Pancreas (tissue), 10 donors: ENCODE measurements at regions not wholly inside any gene's neighbourhood (a gene's known extent, or its start where the extent isn't known, plus 50 kb on each side); places are given as distances from the start of the nearest gene placed in this dataset.

Source experiments
- ATAC-seq, 4 donors: fragments of 200-7000 bp; cut with Tn5 transposase; one replicate each; pipeline versions ENCODE4 v1.8.0 to v1.9.1; 2020; ENCODE audit warnings: mild to moderate bottlenecking in 4 of 4, moderate library complexity in 4 of 4
- DNase-seq, 6 donors: peaks; one replicate each; pipeline ENCODE4 v3.0.0-alpha.2; 2020
- FAIRE-seq: peaks from 2 replicates; lab custom pipeline; 2012; peaks lifted over from hg19 to GRCh38; lab: Jason Lieb, UNC
- H3K27ac ChIP-seq, 4 donors: fragments of 200-600 bp; sonication (generic); 1 replicate in 3 of 4; 2 replicates in 1 of 4; pipeline versions ENCODE4 v1.5.0 to v1.8.0; 2020
- H3K27me3 ChIP-seq, 4 donors: fragments of 200-600 bp; one replicate each; pipeline ENCODE4 v1.8.0; 2021
- H3K36me3 ChIP-seq, 3 donors: fragments of 200-600 bp; sonication (generic) in 1 of 3; one replicate each; pipeline versions ENCODE4 v1.5.0 to v1.8.0; 2020 to 2021
- H3K4me1 ChIP-seq, 3 donors: fragments of 200-600 bp; one replicate each; pipeline ENCODE4 v1.8.0; 2021
- H3K4me3 ChIP-seq, 4 donors: fragments of 200-600 bp; sonication (generic) in 2 of 4; one replicate each; pipeline versions ENCODE4 v1.5.0 to v1.8.0; 2020 to 2021
- H3K9me3 ChIP-seq, 4 donors: fragments of 200-600 bp; one replicate each; pipeline ENCODE4 v1.8.0; 2021
- WGBS, 2 donors: extraction: QIAGEN DNeasy Blood & Tissue Kit; methylation state at CpG; one replicate each; pipeline ENCODE4 v1.1.7; 2013; 5-methylcytosine and 5-hydroxymethylcytosine counted together
- intact Hi-C, 3 donors: fragments of 100-400 bp; cut with DNase I; formaldehyde crosslinking; loops; one replicate each; pipeline versions ENCODE4 v1.11.1 to v1.14.2; 2022
- TF ChIP-seq, protein P1 (sequence below), 4 donors: fragments of 200-600 bp; sonication (generic) in 3 of 4; IDR thresholded peaks; one replicate each; pipeline versions ENCODE4 v1.5.0 to v1.8.0; 2021; ENCODE audit warnings: antibody characterized with exemption in 4 of 4
- donor health status: healthy with polysubstance abuse.
- donor health status: DM: no; HTN: no; CAD: no; lungs with moderate emphysema.
- donor health status: DM: no; HTN: no; CAD: no.
- donor health status: control.
- donor health status: control.
- donor health status: Bipolar disorder and iron deficiency.
- donor health status: DM: yes; HTN: yes; CAD: no.
- donor health status: DM: no; HTN: no; CAD: no.
- donor health status: DM: no; HTN: no; CAD: no.
- donor health status: DM: yes; HTN: yes; CAD: no.

GRCh38 chr12:113609692-113610469 lies 138.2 kb upstream of the LHX5 start:
- FAIRE-seq: no peak
- H3K4me1 ChIP-seq: no peaks in the 10 kb centered on the region
- DNase-seq: no peak
- no peak overlapping the region for H3K4me3 ChIP-seq
- intact Hi-C loops: no loop called here
- TF ChIP-seq, protein P1, sequence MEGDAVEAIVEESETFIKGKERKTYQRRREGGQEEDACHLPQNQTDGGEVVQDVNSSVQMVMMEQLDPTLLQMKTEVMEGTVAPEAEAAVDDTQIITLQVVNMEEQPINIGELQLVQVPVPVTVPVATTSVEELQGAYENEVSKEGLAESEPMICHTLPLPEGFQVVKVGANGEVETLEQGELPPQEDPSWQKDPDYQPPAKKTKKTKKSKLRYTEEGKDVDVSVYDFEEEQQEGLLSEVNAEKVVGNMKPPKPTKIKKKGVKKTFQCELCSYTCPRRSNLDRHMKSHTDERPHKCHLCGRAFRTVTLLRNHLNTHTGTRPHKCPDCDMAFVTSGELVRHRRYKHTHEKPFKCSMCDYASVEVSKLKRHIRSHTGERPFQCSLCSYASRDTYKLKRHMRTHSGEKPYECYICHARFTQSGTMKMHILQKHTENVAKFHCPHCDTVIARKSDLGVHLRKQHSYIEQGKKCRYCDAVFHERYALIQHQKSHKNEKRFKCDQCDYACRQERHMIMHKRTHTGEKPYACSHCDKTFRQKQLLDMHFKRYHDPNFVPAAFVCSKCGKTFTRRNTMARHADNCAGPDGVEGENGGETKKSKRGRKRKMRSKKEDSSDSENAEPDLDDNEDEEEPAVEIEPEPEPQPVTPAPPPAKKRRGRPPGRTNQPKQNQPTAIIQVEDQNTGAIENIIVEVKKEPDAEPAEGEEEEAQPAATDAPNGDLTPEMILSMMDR (IDR thresholded peaks at IDR 0.05): no peak
- no peak for ATAC-seq
- 10 to 16% methylated on average over 16 of the region's 16 CpGs for WGBS, 2 donors
- H3K27ac ChIP-seq: no peak overlapping the region
- peaks cover 0 to 19% (median 0%) of the 10 kb centered on the region in 4 donors for H3K27me3 ChIP-seq
- H3K36me3 ChIP-seq: no peaks in the 10 kb centered on the region
- no peaks in the 10 kb centered on the region for H3K9me3 ChIP-seq

DNA sequence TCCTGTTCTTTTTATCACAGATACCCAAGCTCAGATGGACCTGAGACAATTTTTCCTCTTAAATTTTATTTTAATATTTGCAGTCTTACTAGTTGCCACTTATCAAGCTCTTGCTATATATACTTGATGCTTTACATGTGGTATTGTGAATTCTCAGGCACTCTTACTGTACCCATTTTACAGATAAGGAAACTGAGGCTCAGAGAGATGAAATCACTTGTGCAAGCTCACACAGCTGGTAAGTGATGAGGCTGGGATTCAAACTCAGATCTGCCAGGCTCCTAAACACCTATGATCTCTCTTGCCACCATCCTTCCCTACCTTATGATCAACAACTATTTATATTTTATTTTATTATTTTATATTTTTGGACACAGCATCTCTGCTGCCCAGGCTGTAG lies 133.0 kb upstream of the LHX5 start:
- ATAC-seq (no peak), DNase-seq (no peak), FAIRE-seq (no peak)
- Histone ChIP-seq H3K36me3 (no peaks in the 10 kb centered on the region), H3K27ac (no peak overlapping the region), H3K27me3 (peaks cover 0 to 19% (median 0%) of the 10 kb centered on the region in 4 donors), H3K4me1 (no peaks in the 10 kb centered on the region), H3K4me3 (no peak overlapping the region), H3K9me3 (no peaks in the 10 kb centered on the region)
- intact Hi-C loops: no loop called here
- TF ChIP-seq, protein P1 (IDR thresholded peaks at IDR 0.05): no peak

DNA sequence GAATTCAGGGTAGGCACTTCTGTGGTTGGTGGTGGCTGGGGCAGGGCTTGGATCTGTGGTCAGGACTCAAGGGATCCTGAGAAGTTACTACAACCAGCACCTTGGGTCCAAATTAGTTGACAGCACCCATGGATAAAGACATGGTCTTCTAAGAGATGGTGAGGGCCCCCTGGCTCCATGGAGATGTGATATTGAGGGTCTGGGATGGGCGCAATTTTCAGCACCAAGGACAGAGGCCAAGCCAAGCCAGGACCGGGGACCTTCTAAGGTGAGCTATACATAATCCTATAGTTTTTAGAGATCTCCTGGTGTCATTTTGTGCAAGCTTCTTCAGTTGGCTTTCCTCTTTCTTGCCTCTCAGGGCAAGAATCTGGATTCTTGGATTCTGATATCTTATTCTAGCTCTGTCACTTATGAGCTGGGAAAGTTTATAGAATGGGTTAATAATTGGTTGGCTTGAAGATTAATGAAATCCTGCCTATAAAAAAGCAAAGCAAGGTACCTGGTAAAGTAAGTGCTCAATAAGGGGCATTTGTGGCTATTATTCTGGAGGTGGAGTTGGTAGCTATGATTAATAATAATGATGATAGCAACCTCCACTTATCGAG lies 130.1 kb upstream of the LHX5 start:
- DNase-seq (no peak), ATAC-seq (no peak), FAIRE-seq (no peak)
- Histone ChIP-seq H3K27me3 (peaks cover 0 to 10% (median 0%) of the 10 kb centered on the region in 4 donors), H3K27ac (no peak overlapping the region), H3K4me1 (no peaks in the 10 kb centered on the region), H3K9me3 (no peaks in the 10 kb centered on the region), H3K4me3 (no peak overlapping the region), H3K36me3 (no peaks in the 10 kb centered on the region)
- intact Hi-C loops: no loop called here
- TF ChIP-seq, protein P1 (IDR thresholded peaks at IDR 0.05): no peak
- 39 to 42% methylated on average over 3 of the region's 3 CpGs for WGBS, 2 donors

- Histone ChIP-seq H3K36me3 (no peaks in the 10 kb centered on the region), H3K27me3 (peaks cover 0 to 28% (median 0%) of the 10 kb centered on the region in 4 donors), H3K4me1 (no peaks in the 10 kb centered on the region), H3K9me3 (no peaks in the 10 kb centered on the region), H3K27ac (no peak overlapping the region), H3K4me3 (no peak overlapping the region)
- no peak for DNase-seq
- ATAC-seq: no peak
- intact Hi-C loops: no loop called here
- no peak for FAIRE-seq
- 41 to 54% methylated on average over 11 of the region's 11 CpGs for WGBS, 2 donors
- TF ChIP-seq, protein P1 (IDR thresholded peaks at IDR 0.05): no peak
Observed at GRCh38 chr12:113598815-113599406, 127.2 kb upstream of the LHX5 start.
